HuH-7 (cell line): ENCODE measurements at regions not wholly inside any gene's neighbourhood (a gene's known extent, or its start where the extent isn't known, plus 50 kb on each side); places are given as distances from the start of the nearest gene placed in this dataset.
"Not testable (repeated sequence)": the region's sequence is repeated elsewhere in the genome, so short reads cannot be mapped to it uniquely, and the experiment has no call there.

Source experiments
- DNase-seq: peaks from one replicate; pipeline ENCODE4 v3.0.0; 2011; ENCODE audit warnings: low spot score

GRCh38 chr4:38516190-38516589 lies 147.8 kb upstream of the KLF3 start:
- DNase-seq: no peak

GRCh38 chr4:38519666-38520065 lies 144.3 kb upstream of the KLF3 start:
- no peak for DNase-seq

- no peak for DNase-seq
Measured at GRCh38 chr4:38523054-38523453, 140.9 kb upstream of the KLF3 start.

- DNase-seq: no peak
Measured at GRCh38 chr4:38523524-38524448, 140.2 kb upstream of the KLF3 start.

- no peak for DNase-seq
Measured at GRCh38 chr4:38526412-38526811, 137.6 kb upstream of the KLF3 start.

GRCh38 chr4:38529189-38530115 lies 134.5 kb upstream of the KLF3 start:
- no peak for DNase-seq

- DNase-seq: no peak
Measured at GRCh38 chr4:38530486-38530885, 133.5 kb upstream of the KLF3 start.

- peak; percentile 31 for DNase-seq
Measured at GRCh38 chr4:38531141-38531727, 132.8 kb upstream of the KLF3 start.

- DNase-seq: no peak
Measured at GRCh38 chr4:38532908-38533499, 131.0 kb upstream of the KLF3 start.

- DNase-seq: no peak
Measured at GRCh38 chr4:38534344-38535045, 129.5 kb upstream of the KLF3 start.

- DNase-seq: not testable (repeated sequence)
Measured at GRCh38 chr4:38535071-38535470, 128.9 kb upstream of the KLF3 start.

GRCh38 chr4:38535717-38536116 lies 128.3 kb upstream of the KLF3 start:
- no peak for DNase-seq

- DNase-seq: no peak
Measured at GRCh38 chr4:38536716-38537115, 127.3 kb upstream of the KLF3 start.

- no peak for DNase-seq
Measured at GRCh38 chr4:38537666-38538065, 126.3 kb upstream of the KLF3 start.

- no peak for DNase-seq
Measured at GRCh38 chr4:38538517-38538916, 125.5 kb upstream of the KLF3 start.

- no peak for DNase-seq
Measured at GRCh38 chr4:38539501-38539900, 124.5 kb upstream of the KLF3 start.

- no peak for DNase-seq
Measured at GRCh38 chr4:38547052-38547451, 116.9 kb upstream of the KLF3 start.

GRCh38 chr4:38548256-38548655 lies 115.7 kb upstream of the KLF3 start:
- DNase-seq: no peak

- DNase-seq: no peak
Measured at GRCh38 chr4:38559374-38559773, 104.6 kb upstream of the KLF3 start.

- DNase-seq: no peak
Measured at GRCh38 chr4:38560340-38560739, 103.7 kb upstream of the KLF3 start.

GRCh38 chr4:38560768-38561558 lies 103.0 kb upstream of the KLF3 start:
- no peak for DNase-seq
